Naive thymus-derived CD4-positive, alpha-beta T cell (primary cell): ENCODE measurements at regions not wholly inside any gene's neighbourhood (a gene's known extent, or its start where the extent isn't known, plus 50 kb on each side); places are given as distances from the start of the nearest gene placed in this dataset.
"Not testable (repeated sequence)": the region's sequence is repeated elsewhere in the genome, so short reads cannot be mapped to it uniquely, and the experiment has no call there.

Experiments used
- ATAC-seq: fragments of 150-1000 bp; cut with Tn5 transposase; 2 replicates; pipeline ENCODE4 v1.10.0; 2021; ENCODE audit warnings: mild to moderate bottlenecking, moderate library complexity
- CTCF ChIA-PET: fragments of 350-600 bp; sonication (Branson Sonifier 250); formaldehyde crosslinking; loops from one replicate; lab custom pipeline; 2021; ENCODE audit warnings: antibody characterized with exemption; lab: Charles Lee
- POLR2A ChIA-PET: fragments of 350-600 bp; sonication (Branson Sonifier 250); formaldehyde crosslinking; loops from one replicate; lab custom pipeline; 2021; ENCODE audit warnings: antibody characterized with exemption, inconsistent platforms; lab: Charles Lee
- DNase-seq, 9 donors: peaks; one replicate each; pipeline versions ENCODE4 v3.0.0 to v3.0.0-alpha.2; 2020 to 2022; ENCODE audit warnings: mixed read lengths in 1 of 9
- H3K27ac ChIP-seq: one replicate; pipeline ENCODE4 v1.7.0; 2013; ENCODE audit warnings: mild to moderate bottlenecking, low read depth, low read length, moderate library complexity
- H3K27me3 ChIP-seq, 2 donors: one replicate each; pipeline ENCODE4 v1.7.0; 2013; ENCODE audit warnings: low read length in 2 of 2, mild to moderate bottlenecking in 2 of 2, moderate library complexity in 2 of 2; ENCODE audit not compliant: control insufficient read depth in 2 of 2, insufficient read depth in 2 of 2
- H3K36me3 ChIP-seq, 3 experiments: 1 replicate in 2 of 3; 2 replicates in 1 of 3; pipeline ENCODE4 v1.7.0; 2013; ENCODE audit warnings: low read length in 3 of 3, mild to moderate bottlenecking in 3 of 3, moderate library complexity in 1 of 3; ENCODE audit not compliant: insufficient read depth in 3 of 3, control insufficient read depth in 2 of 3
- H3K4me1 ChIP-seq, 2 donors: one replicate each; pipeline ENCODE4 v1.7.0; 2013; ENCODE audit warnings: low read length in 2 of 2, mild to moderate bottlenecking in 2 of 2, moderate library complexity in 1 of 2; ENCODE audit not compliant: control insufficient read depth in 2 of 2, insufficient read depth in 2 of 2
- H3K4me3 ChIP-seq: 2 replicates; pipeline ENCODE4 v1.7.0; 2013; ENCODE audit warnings: mild to moderate bottlenecking, low read length
- H3K9me3 ChIP-seq, 3 experiments: 1 replicate in 2 of 3; 2 replicates in 1 of 3; pipeline ENCODE4 v1.7.0; 2013; ENCODE audit warnings: low read length in 3 of 3; ENCODE audit not compliant: control insufficient read depth in 2 of 3
- H3K27ac Mint-ChIP-seq, 9 donors: one replicate each; pipeline ENCODE4 v1.8.0; 2020 to 2022; ENCODE audit warnings: mixed read lengths in 9 of 9, mild to moderate bottlenecking in 8 of 9, moderate library complexity in 5 of 9, inconsistent platforms in 2 of 9
- H3K27me3 Mint-ChIP-seq, 5 donors: one replicate each; pipeline ENCODE4 v1.8.0; 2021 to 2022; ENCODE audit warnings: mixed read lengths in 5 of 5, mild to moderate bottlenecking in 1 of 5
- H3K36me3 Mint-ChIP-seq, 5 donors: one replicate each; pipeline ENCODE4 v1.8.0; 2020 to 2022; ENCODE audit warnings: mixed read lengths in 5 of 5, mild to moderate bottlenecking in 3 of 5, inconsistent platforms in 1 of 5
- H3K4me1 Mint-ChIP-seq, 7 donors: one replicate each; pipeline ENCODE4 v1.8.0; 2020 to 2022; ENCODE audit warnings: mixed read lengths in 7 of 7, mild to moderate bottlenecking in 3 of 7, inconsistent platforms in 1 of 7
- H3K4me3 Mint-ChIP-seq, 10 donors: one replicate each; pipeline ENCODE4 v1.8.0; 2020 to 2022; ENCODE audit warnings: mild to moderate bottlenecking in 10 of 10, mixed read lengths in 10 of 10, moderate library complexity in 6 of 10, inconsistent platforms in 2 of 10
- H3K9me3 Mint-ChIP-seq, 11 donors: one replicate each; pipeline ENCODE4 v1.8.0; 2020 to 2022; ENCODE audit warnings: mixed read lengths in 11 of 11, mild to moderate bottlenecking in 4 of 11, inconsistent platforms in 1 of 11, moderate library complexity in 1 of 11
- intact Hi-C, 2 donors: fragments of 100-400 bp; cut with micrococcal nuclease; formaldehyde crosslinking; loops; one replicate each; pipeline ENCODE4 v1.15.1; 2023

DNA sequence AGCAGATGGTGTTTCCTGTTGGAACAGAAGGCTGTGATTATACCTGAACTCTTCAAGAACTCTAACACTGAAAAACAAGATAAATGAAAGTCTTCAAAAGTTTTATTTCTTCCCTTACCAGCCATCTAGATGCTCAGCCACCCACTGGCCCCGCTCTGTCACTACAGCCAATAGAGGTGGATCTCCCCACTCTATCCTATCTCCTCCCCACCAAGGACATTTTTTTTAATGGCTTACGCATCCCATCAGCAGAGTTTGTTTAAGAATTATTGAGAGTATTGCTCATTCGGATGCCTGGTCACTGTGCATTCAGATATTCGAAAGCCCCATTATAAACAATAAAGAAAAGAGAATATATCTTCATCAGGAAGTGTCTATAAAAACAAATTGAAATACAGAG, 159.4 kb downstream of the RASEF start:
- ChIA-PET CTCF (no interaction called here), POLR2A (no interaction called here)
- DNase-seq (no peak), ATAC-seq (no peak)
- Histone ChIP-seq H3K4me1 (no peaks in the 10 kb centered on the region), H3K9me3 (no peaks in the 10 kb centered on the region), H3K4me3 (no peak overlapping the region), H3K36me3 (no peaks in the 10 kb centered on the region), H3K27ac (no peak overlapping the region), H3K27me3 (no peaks in the 10 kb centered on the region)
- H3K27me3 Mint-ChIP-seq: no peaks in the 10 kb centered on the region
- intact Hi-C loops: no loop called here
- H3K36me3 Mint-ChIP-seq: no peaks in the 10 kb centered on the region
- H3K27ac Mint-ChIP-seq: no peak overlapping the region
- H3K9me3 Mint-ChIP-seq: peaks cover 0 to 8% (median 0%) of the 10 kb centered on the region in 11 donors
- no peak overlapping the region for H3K4me3 Mint-ChIP-seq
- H3K4me1 Mint-ChIP-seq: no peaks in the 10 kb centered on the region

- no peaks in the 10 kb centered on the region for H3K36me3 ChIP-seq
- Mint-ChIP-seq H3K36me3 (peaks cover 0 to 10% (median 0%) of the 10 kb centered on the region in 5 donors), H3K9me3 (peaks cover 3 to 23% (median 16%) of the 10 kb centered on the region in 11 donors), H3K27me3 (no peaks in the 10 kb centered on the region), H3K4me1 (peaks cover 0 to 2% (median 0%) of the 10 kb centered on the region in 7 donors), H3K27ac (no peak overlapping the region), H3K4me3 (no peak overlapping the region)
- H3K4me3 ChIP-seq: no peak overlapping the region
- ATAC-seq (no peak), DNase-seq (no peak)
- intact Hi-C loops: no loop called here
- ChIA-PET POLR2A (no interaction called here), CTCF (no interaction called here)
- no peak overlapping the region for H3K27ac ChIP-seq
- H3K27me3 ChIP-seq: no peaks in the 10 kb centered on the region
- H3K4me1 ChIP-seq: no peaks in the 10 kb centered on the region
- peaks cover 0 to 10% (median 0%) of the 10 kb centered on the region in 3 experiments for H3K9me3 ChIP-seq
Observed at GRCh38 chr9:82911996-82912395, 150.9 kb downstream of the RASEF start.

DNA sequence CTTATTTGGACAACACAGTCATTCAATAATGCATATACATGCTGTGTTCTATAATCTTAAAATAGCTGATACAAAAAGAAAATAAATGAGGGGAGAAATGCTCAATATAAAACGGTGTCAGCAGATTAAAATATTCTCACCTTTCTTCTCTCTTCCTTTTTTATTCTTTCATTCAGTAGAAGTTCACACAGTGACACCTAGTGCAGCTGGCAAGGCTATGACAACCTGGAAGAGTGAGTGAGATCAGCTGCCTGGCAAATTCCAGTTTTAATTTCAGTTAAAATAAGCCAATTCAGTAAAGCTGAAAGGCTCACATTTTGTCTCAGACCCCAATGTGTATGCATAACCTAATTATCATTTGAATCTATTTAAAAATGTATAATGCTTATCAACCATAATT, 150.3 kb downstream of the RASEF start:
- ATAC-seq: no peak

DNA sequence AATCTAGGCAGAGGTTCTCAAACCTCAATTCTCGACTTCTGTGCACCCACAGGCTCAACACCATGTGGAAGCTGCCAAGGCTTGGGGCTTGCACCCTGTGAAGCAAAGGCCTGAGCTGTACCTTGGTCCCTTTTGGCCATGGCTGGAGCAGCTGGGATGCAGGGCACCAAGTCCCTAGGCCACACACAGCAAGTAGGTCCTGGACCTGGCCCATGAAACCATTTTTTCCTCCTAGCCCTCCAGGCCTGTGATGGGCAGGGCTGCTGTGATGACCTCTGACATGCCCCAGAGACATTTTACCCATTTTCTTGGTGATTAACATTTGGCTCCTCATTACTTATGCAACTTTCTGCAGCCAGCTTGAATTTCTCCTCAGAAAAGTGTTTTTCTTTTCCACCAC, 146.7 kb downstream of the RASEF start:
- intact Hi-C loops, H3K27me3 ChIP-seq, ATAC-seq, H3K4me1 ChIP-seq, H3K27me3 Mint-ChIP-seq, H3K4me3 Mint-ChIP-seq, POLR2A ChIA-PET, DNase-seq, CTCF ChIA-PET, H3K36me3 ChIP-seq, H3K4me3 ChIP-seq, H3K27ac ChIP-seq, H3K27ac Mint-ChIP-seq, H3K4me1 Mint-ChIP-seq: not testable (repeated sequence)
- H3K36me3 Mint-ChIP-seq: peaks cover 0 to 11% (median 0%) of the 10 kb centered on the region in 5 donors
- H3K9me3 ChIP-seq: peaks cover 0 to 10% (median 0%) of the 10 kb centered on the region in 3 experiments
- peaks cover 3 to 24% (median 19%) of the 10 kb centered on the region in 11 donors for H3K9me3 Mint-ChIP-seq

More for the DNA sequence above, 150.3 kb downstream of the RASEF start:
- no peak for DNase-seq
- Mint-ChIP-seq H3K4me3 (no peak overlapping the region), H3K27ac (no peak overlapping the region), H3K27me3 (no peaks in the 10 kb centered on the region), H3K36me3 (peaks cover 0 to 11% (median 0%) of the 10 kb centered on the region in 5 donors), H3K4me1 (peaks cover 0 to 2% (median 0%) of the 10 kb centered on the region in 7 donors), H3K9me3 (peaks cover 3 to 24% (median 18%) of the 10 kb centered on the region in 11 donors)
- H3K9me3 ChIP-seq: peaks cover 0 to 10% (median 0%) of the 10 kb centered on the region in 3 experiments
- ChIA-PET POLR2A (no interaction called here), CTCF (no interaction called here)
- no peak overlapping the region for H3K4me3 ChIP-seq
- H3K36me3 ChIP-seq: no peaks in the 10 kb centered on the region
- no peaks in the 10 kb centered on the region for H3K4me1 ChIP-seq
- H3K27me3 ChIP-seq: no peaks in the 10 kb centered on the region
- no peak overlapping the region for H3K27ac ChIP-seq
- intact Hi-C loops: no loop called here

- peaks cover 0 to 7% (median 0%) of the 10 kb centered on the region in 5 donors for H3K36me3 Mint-ChIP-seq
- H3K9me3 Mint-ChIP-seq: peaks cover 2 to 20% (median 15%) of the 10 kb centered on the region in 11 donors
- H3K4me1 ChIP-seq: no peaks in the 10 kb centered on the region
- H3K27ac Mint-ChIP-seq: no peak overlapping the region
- H3K4me3 ChIP-seq: no peak overlapping the region
- no peak overlapping the region for H3K4me3 Mint-ChIP-seq
- intact Hi-C loops: no loop called here
- no peak overlapping the region for H3K27ac ChIP-seq
- POLR2A ChIA-PET: no interaction called here
- CTCF ChIA-PET: no interaction called here
- DNase-seq (no peak), ATAC-seq (no peak)
- no peaks in the 10 kb centered on the region for H3K36me3 ChIP-seq
- peaks cover 0 to 3% (median 0%) of the 10 kb centered on the region in 5 donors for H3K27me3 Mint-ChIP-seq
- H3K27me3 ChIP-seq: no peaks in the 10 kb centered on the region
- no peaks in the 10 kb centered on the region for H3K4me1 Mint-ChIP-seq
- H3K9me3 ChIP-seq: peaks cover 0 to 10% (median 0%) of the 10 kb centered on the region in 3 experiments
Observed at GRCh38 chr9:82920154-82920553, 142.8 kb downstream of the RASEF start.

GRCh38 chr9:82922686-82923085, 140.3 kb downstream of the RASEF start:
- Mint-ChIP-seq H3K27ac (no peak overlapping the region), H3K4me1 (no peaks in the 10 kb centered on the region)
- H3K27ac ChIP-seq: no peak overlapping the region

GRCh38 chr9:82923092-82923911, 139.6 kb downstream of the RASEF start:
- no peaks in the 10 kb centered on the region for H3K36me3 ChIP-seq
- POLR2A ChIA-PET: no interaction called here

More at GRCh38 chr9:82922686-82923085, 140.3 kb downstream of the RASEF start:
- Histone ChIP-seq H3K36me3 (no peaks in the 10 kb centered on the region), H3K27me3 (no peaks in the 10 kb centered on the region), H3K4me3 (no peak overlapping the region), H3K4me1 (no peaks in the 10 kb centered on the region), H3K9me3 (no peaks in the 10 kb centered on the region)
- DNase-seq (no peak), ATAC-seq (no peak)
- intact Hi-C loops: no loop called here
- H3K36me3 Mint-ChIP-seq: no peaks in the 10 kb centered on the region
- H3K4me3 Mint-ChIP-seq: no peak overlapping the region
- peaks cover 0 to 3% (median 0%) of the 10 kb centered on the region in 5 donors for H3K27me3 Mint-ChIP-seq
- ChIA-PET CTCF (no interaction called here), POLR2A (no interaction called here)
- H3K9me3 Mint-ChIP-seq: peaks cover 0 to 7% (median 0%) of the 10 kb centered on the region in 11 donors

More at GRCh38 chr9:82923092-82923911, 139.6 kb downstream of the RASEF start:
- H3K4me3 ChIP-seq: no peak overlapping the region
- Mint-ChIP-seq H3K4me3 (no peak overlapping the region), H3K27ac (no peak overlapping the region), H3K27me3 (peaks cover 0 to 3% (median 0%) of the 10 kb centered on the region in 5 donors), H3K36me3 (no peaks in the 10 kb centered on the region), H3K4me1 (no peaks in the 10 kb centered on the region), H3K9me3 (peaks cover 0 to 9% (median 0%) of the 10 kb centered on the region in 11 donors)
- CTCF ChIA-PET: no interaction called here
- no peak for DNase-seq
- intact Hi-C loops: no loop called here
- H3K9me3 ChIP-seq: no peaks in the 10 kb centered on the region
- H3K4me1 ChIP-seq: no peaks in the 10 kb centered on the region
- H3K27me3 ChIP-seq: no peaks in the 10 kb centered on the region
- H3K27ac ChIP-seq: no peak overlapping the region
- ATAC-seq: no peak
